Parathyroid adenoma (tissue), 2 donors: ENCODE measurements at regions not wholly inside any gene's neighbourhood (a gene's known extent, or its start where the extent isn't known, plus 50 kb on each side); places are given as distances from the start of the nearest gene placed in this dataset.
A peak's percentile ranks its signal among the peaks of the same experiment; 100 is the strongest.

ENCODE experiments used
- H2AFZ ChIP-seq: fragments of 300-600 bp; sonication (generic); one replicate; pipeline ENCODE4 v1.7.0; 2017; ENCODE audit warnings: antibody characterized with exemption, mild to moderate bottlenecking
- H3K27ac ChIP-seq: fragments of 300-600 bp; sonication (generic); one replicate; pipeline ENCODE4 v1.7.0; 2017
- H3K27me3 ChIP-seq: fragments of 300-600 bp; sonication (generic); one replicate; pipeline ENCODE4 v1.7.0; 2017; ENCODE audit warnings: low read length; ENCODE audit not compliant: control insufficient read depth, insufficient read depth
- H3K36me3 ChIP-seq: fragments of 300-600 bp; sonication (generic); one replicate; pipeline ENCODE4 v1.7.0; 2017; ENCODE audit warnings: low read length; ENCODE audit not compliant: control insufficient read depth, insufficient read depth
- H3K4me1 ChIP-seq: fragments of 300-600 bp; sonication (generic); one replicate; pipeline ENCODE4 v1.7.0; 2017; ENCODE audit warnings: control low read depth
- H3K4me2 ChIP-seq: fragments of 300-600 bp; sonication (generic); one replicate; pipeline ENCODE4 v1.7.0; 2017; ENCODE audit warnings: low read length
- H3K4me3 ChIP-seq: fragments of 300-600 bp; sonication (generic); one replicate; pipeline ENCODE4 v1.7.0; 2017; ENCODE audit warnings: low read depth, low read length
- H3K79me2 ChIP-seq: fragments of 300-600 bp; sonication (generic); one replicate; pipeline ENCODE4 v1.7.0; 2017; ENCODE audit warnings: control low read depth
- H3K9ac ChIP-seq: fragments of 300-600 bp; sonication (generic); one replicate; pipeline ENCODE4 v1.7.0; 2017; ENCODE audit warnings: mild to moderate bottlenecking
- H3K9me3 ChIP-seq: fragments of 300-600 bp; sonication (generic); one replicate; pipeline ENCODE4 v1.7.0; 2017; ENCODE audit warnings: low read length; ENCODE audit not compliant: control insufficient read depth
- CTCF ChIP-seq: fragments of 300-600 bp; sonication (generic); IDR thresholded peaks from one replicate; pipeline ENCODE4 v1.7.0; 2017; ENCODE audit warnings: antibody characterized with exemption, mild to moderate bottlenecking
- donor health status: primary hyperparathyroidism.

- Histone ChIP-seq H3K27me3 (no peaks in the 10 kb centered on the region), H3K9me3 (no peaks in the 10 kb centered on the region), H3K27ac (peak overlapping the region; percentile 68), H3K4me1 (no peaks in the 10 kb centered on the region), H3K79me2 (no peaks in the 10 kb centered on the region), H3K9ac (no peak overlapping the region), H2AFZ (no peak overlapping the region), H3K4me2 (no peak overlapping the region), H3K36me3 (no peaks in the 10 kb centered on the region), H3K4me3 (no peak overlapping the region)
- TF ChIP-seq CTCF = no peak
Observed at GRCh38 chr3:30520699-30521098, 85.7 kb upstream of the TGFBR2 start.

- Histone ChIP-seq H3K4me2 (no peak overlapping the region), H2AFZ (no peak overlapping the region), H3K79me2 (no peaks in the 10 kb centered on the region), H3K9me3 (no peaks in the 10 kb centered on the region), H3K4me3 (no peak overlapping the region), H3K27ac (peak overlapping the region; percentile 68), H3K36me3 (no peaks in the 10 kb centered on the region), H3K27me3 (no peaks in the 10 kb centered on the region), H3K4me1 (no peaks in the 10 kb centered on the region), H3K9ac (no peak overlapping the region)
- no peak for TF ChIP-seq CTCF
Observed at GRCh38 chr3:30521156-30521715, 85.2 kb upstream of the TGFBR2 start.

- Histone ChIP-seq H3K4me2 (no peak overlapping the region), H3K4me1 (no peaks in the 10 kb centered on the region), H3K9me3 (no peaks in the 10 kb centered on the region), H3K9ac (no peak overlapping the region), H3K36me3 (no peaks in the 10 kb centered on the region), H3K27me3 (no peaks in the 10 kb centered on the region), H2AFZ (no peak overlapping the region), H3K79me2 (no peaks in the 10 kb centered on the region), H3K27ac (no peak overlapping the region), H3K4me3 (no peak overlapping the region)
- TF ChIP-seq CTCF = no peak
Observed at GRCh38 chr3:30522476-30522875, 83.9 kb upstream of the TGFBR2 start.

- Histone ChIP-seq H3K27me3 (no peaks in the 10 kb centered on the region), H3K27ac (no peak overlapping the region), H3K9ac (no peak overlapping the region), H2AFZ (no peak overlapping the region), H3K4me2 (no peak overlapping the region), H3K9me3 (no peaks in the 10 kb centered on the region), H3K36me3 (no peaks in the 10 kb centered on the region), H3K4me3 (no peak overlapping the region), H3K79me2 (no peaks in the 10 kb centered on the region), H3K4me1 (no peaks in the 10 kb centered on the region)
- no peak for TF ChIP-seq CTCF
Observed at GRCh38 chr3:30523366-30523765, 83.0 kb upstream of the TGFBR2 start.

- no peak overlapping the region for H3K4me2 ChIP-seq
- no peak for TF ChIP-seq CTCF
- H3K9me3 ChIP-seq = no peaks in the 10 kb centered on the region
- H3K79me2 ChIP-seq = no peaks in the 10 kb centered on the region
- no peak overlapping the region for H3K27ac ChIP-seq
- no peak overlapping the region for H3K4me3 ChIP-seq
- no peak overlapping the region for H3K9ac ChIP-seq
- no peaks in the 10 kb centered on the region for H3K4me1 ChIP-seq
- H3K27me3 ChIP-seq = no peaks in the 10 kb centered on the region
- H3K36me3 ChIP-seq = no peaks in the 10 kb centered on the region
- no peak overlapping the region for H2AFZ ChIP-seq
Observed at GRCh38 chr3:30524357-30525040, 81.9 kb upstream of the TGFBR2 start.
